ENCODE measurements at regions not wholly inside any gene's neighbourhood (a gene's known extent, or its start where the extent isn't known, plus 50 kb on each side); places are given as distances from the start of the nearest gene placed in this dataset.
A peak's percentile ranks its signal among the peaks of the same experiment; 100 is the strongest.

DNA sequence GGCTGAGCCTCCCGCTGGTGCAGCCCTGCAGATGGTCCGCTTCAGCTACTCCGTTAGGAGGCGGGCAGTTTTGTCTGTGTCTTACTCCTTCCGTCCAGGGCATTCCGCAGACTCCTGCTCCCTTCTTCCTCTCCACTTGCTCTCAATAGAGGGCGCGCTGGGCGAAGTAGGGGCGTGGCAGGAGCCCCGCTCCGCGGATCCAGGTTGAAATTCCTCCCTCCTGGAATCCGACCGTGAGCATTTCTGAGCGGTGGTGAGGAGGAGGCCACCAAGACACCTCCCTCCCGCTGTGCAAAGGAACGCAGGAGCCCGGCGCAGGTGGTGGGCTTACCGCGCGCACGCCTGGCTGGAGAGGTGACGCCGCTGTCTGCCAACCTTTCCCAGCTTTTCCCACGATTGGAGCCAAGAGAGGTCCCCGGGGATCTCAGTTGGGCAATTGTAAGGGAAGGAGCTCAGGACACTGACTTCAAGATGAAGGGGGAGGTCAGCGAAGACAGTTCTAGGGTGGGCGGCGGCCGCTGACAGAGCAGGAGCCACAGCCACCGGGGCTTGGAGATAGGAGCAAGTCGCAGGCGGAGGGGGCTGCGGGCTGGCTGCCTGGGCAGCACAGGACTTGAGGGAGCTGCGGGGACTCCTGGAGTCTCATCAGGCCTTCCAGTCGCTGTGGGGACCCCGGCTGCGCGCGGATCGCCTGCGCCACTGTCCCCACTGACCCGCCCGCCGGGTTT is 1011.3 kb downstream of the XPNPEP1 start:
- Histone ChIP-seq H3K4me3 (peak overlapping the region; percentile 14 to 65 (median 30)), H3K27ac (no peak overlapping the region), H3K9me3 (no peaks in the 10 kb centered on the region), H3K4me1 (peaks cover 0 to 10% (median 0%) of the 10 kb centered on the region in 6 donors), H3K36me3 (no peaks in the 10 kb centered on the region), H3K27me3 (replicated peaks in 1 of 7) (peaks cover 0 to 16% (median 0%) of the 10 kb centered on the region in 7 donors)
- no peak for DNase-seq
- peak in 1 of 11 experiments; percentile 20 for TF ChIP-seq CTCF (IDR thresholded peaks at IDR 0.05 in 8 of 11, conservative IDR thresholded peaks at IDR 0.05 in 3 of 11)
- TF ChIP-seq POLR2AphosphoS5 (IDR thresholded peaks at IDR 0.05) = no peak
- WGBS, 5 donors = 2 to 7% (median 3%) methylated on average over 34 to 47 of the region's 47 CpGs
- intact Hi-C loops (cut with DNase I; ENCODE audit: low total_unique reads) = no loop called here

DNA sequence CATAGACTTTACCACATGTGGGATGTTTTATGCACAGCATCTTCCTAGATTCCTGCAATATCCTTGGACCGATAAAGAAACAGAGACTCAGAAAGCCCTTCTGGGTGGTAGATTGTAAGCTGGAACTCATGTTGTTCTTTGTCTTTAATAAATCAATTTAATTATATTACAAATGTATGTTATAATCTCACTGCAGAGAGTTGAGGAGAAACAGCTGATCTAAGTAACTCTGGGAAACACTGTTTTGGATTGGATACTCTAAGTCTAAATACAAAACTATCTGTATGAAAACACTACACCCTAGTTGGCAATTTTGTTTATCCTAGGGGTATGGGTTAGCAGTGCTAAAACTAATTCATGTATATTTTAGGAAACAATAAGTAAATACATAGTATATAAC is 1015.2 kb downstream of the XPNPEP1 start:
- DNase-seq = no peak
- H3K4me1 ChIP-seq = peaks cover 0 to 10% (median 0%) of the 10 kb centered on the region in 6 donors
- H3K27me3 ChIP-seq (replicated peaks in 1 of 7) = peaks cover 0 to 16% (median 0%) of the 10 kb centered on the region in 7 donors
- WGBS, 5 donors = 92 to 100% (median 95%) methylated on average over 1 of the region's 1 CpG
- H3K27ac ChIP-seq = no peak overlapping the region
- no peaks in the 10 kb centered on the region for H3K36me3 ChIP-seq
- intact Hi-C loops (cut with DNase I; ENCODE audit: low total_unique reads) = no loop called here
- no peaks in the 10 kb centered on the region for H3K9me3 ChIP-seq
- no peak for TF ChIP-seq CTCF (IDR thresholded peaks at IDR 0.05 in 8 of 11, conservative IDR thresholded peaks at IDR 0.05 in 3 of 11)
- TF ChIP-seq POLR2A (IDR thresholded peaks at IDR 0.05) = no peak
- no peak overlapping the region for H3K4me3 ChIP-seq

- no peak for DNase-seq
- Histone ChIP-seq H3K4me1 (peaks cover 0 to 13% (median 3%) of the 10 kb centered on the region in 6 donors), H3K27me3 (replicated peaks in 1 of 7) (no peaks in the 10 kb centered on the region), H3K36me3 (no peaks in the 10 kb centered on the region), H3K27ac (no peak overlapping the region), H3K9me3 (no peaks in the 10 kb centered on the region), H3K4me3 (no peak overlapping the region)
- TF ChIP-seq POLR2AphosphoS5 (IDR thresholded peaks at IDR 0.05) = no peak
- no peak for TF ChIP-seq CTCF (IDR thresholded peaks at IDR 0.05 in 8 of 11, conservative IDR thresholded peaks at IDR 0.05 in 3 of 11)
- TF ChIP-seq POLR2A (IDR thresholded peaks at IDR 0.05) = no peak
- intact Hi-C loops (cut with DNase I; ENCODE audit: low total_unique reads) = no loop called here
- 66 to 76% (median 71%) methylated on average over 4 of the region's 4 CpGs for WGBS, 5 donors
These were observed 1017.5 kb downstream of the XPNPEP1 start for GRCh38 chr10:108905821-108906220.

DNA sequence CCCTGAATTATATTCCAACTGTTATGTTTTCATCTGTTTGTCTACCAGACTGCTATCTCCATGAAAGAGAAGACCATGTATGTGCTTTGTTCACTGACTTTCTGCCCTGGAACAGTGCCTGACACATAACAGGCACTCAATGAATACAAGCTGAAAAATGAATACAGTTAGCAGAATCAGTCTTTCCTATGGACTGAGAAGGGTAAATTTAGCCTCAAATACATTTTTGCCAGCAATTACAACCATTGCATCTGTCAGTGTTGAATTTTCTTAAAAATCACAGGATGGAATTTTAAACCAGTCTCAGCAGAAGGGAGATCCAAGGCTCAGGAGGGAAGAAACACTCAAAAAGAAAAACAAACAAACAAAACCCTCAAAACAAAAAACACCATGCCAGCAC is 1018.1 kb downstream of the XPNPEP1 start:
- intact Hi-C loops (cut with DNase I; ENCODE audit: low total_unique reads) = no loop called here
- Histone ChIP-seq H3K4me1 (peaks cover 0 to 13% (median 3%) of the 10 kb centered on the region in 6 donors), H3K4me3 (no peak overlapping the region), H3K27me3 (replicated peaks in 1 of 7) (no peaks in the 10 kb centered on the region), H3K9me3 (no peaks in the 10 kb centered on the region), H3K36me3 (no peaks in the 10 kb centered on the region), H3K27ac (no peak overlapping the region)
- no peak for DNase-seq
- TF ChIP-seq CTCF (IDR thresholded peaks at IDR 0.05 in 8 of 11, conservative IDR thresholded peaks at IDR 0.05 in 3 of 11) = no peak

Data from spleen (tissue), 11 donors.